ENCODE measurements at regions not wholly inside any gene's neighbourhood (a gene's known extent, or its start where the extent isn't known, plus 50 kb on each side); places are given as distances from the start of the nearest gene placed in this dataset.

DNA sequence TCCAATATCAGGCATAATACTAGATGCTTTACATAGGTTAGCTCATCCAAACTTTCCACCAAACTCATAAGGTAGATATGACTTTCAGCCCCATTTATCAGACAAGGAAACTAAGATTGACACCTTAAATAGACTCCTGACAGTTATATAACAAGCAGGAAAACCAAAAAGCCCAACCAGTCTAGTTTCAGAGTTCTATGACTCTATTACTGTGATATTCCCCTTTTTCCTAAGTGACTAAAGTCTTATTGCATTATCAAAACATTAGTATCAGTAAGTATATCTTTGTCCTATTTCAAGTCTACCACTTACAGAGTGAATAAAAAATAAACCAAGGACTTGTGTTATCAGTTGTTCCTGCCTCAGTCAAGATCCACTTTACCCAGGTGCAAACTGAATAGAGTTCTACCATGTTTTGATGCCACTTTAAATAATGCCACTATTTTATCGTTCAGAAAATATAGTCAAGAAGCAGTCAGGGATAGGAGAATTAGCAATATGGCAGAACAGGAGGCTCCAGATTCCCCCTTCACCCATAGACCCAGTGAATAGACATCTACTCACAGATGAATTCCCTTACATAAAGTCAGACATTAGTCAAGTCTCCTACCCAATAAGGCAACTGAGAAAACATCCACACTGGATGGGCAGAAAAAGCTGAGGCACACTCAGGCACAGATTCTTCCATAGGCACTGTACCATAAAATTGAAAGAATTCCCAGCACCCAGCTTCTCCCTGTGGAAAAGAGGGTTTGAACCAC lies 74.1 kb downstream of the CRPPA start:
- TF ChIP-seq, protein P1, sequence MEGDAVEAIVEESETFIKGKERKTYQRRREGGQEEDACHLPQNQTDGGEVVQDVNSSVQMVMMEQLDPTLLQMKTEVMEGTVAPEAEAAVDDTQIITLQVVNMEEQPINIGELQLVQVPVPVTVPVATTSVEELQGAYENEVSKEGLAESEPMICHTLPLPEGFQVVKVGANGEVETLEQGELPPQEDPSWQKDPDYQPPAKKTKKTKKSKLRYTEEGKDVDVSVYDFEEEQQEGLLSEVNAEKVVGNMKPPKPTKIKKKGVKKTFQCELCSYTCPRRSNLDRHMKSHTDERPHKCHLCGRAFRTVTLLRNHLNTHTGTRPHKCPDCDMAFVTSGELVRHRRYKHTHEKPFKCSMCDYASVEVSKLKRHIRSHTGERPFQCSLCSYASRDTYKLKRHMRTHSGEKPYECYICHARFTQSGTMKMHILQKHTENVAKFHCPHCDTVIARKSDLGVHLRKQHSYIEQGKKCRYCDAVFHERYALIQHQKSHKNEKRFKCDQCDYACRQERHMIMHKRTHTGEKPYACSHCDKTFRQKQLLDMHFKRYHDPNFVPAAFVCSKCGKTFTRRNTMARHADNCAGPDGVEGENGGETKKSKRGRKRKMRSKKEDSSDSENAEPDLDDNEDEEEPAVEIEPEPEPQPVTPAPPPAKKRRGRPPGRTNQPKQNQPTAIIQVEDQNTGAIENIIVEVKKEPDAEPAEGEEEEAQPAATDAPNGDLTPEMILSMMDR (IDR thresholded peaks at IDR 0.05 in 4 of 5, conservative IDR thresholded peaks at IDR 0.05 in 1 of 5), result no peak
- TF ChIP-seq POLR2A (IDR thresholded peaks at IDR 0.05), result no peak
